PC-9 (cell line): ENCODE measurements at regions not wholly inside any gene's neighbourhood (a gene's known extent, or its start where the extent isn't known, plus 50 kb on each side); places are given as distances from the start of the nearest gene placed in this dataset.

Source experiments
- CTCF ChIP-seq: fragments of 200-600 bp; sonication (generic); conservative IDR thresholded peaks from 2 replicates; pipeline ENCODE4 v1.6.1; 2017; ENCODE audit warnings: mixed run types, antibody characterized with exemption, mild to moderate bottlenecking, moderate library complexity
- EZH2 ChIP-seq: fragments of 200-600 bp; sonication (generic); IDR thresholded peaks from 2 replicates; pipeline ENCODE4 v1.8.0; 2017; ENCODE audit warnings: antibody characterized with exemption, low read depth

- TF ChIP-seq CTCF (no peak), EZH2 (no peak)
These were observed 96.1 kb upstream of the CDK6 start for GRCh38 chr7:92932450-92932849.
